H1 (cell line): ENCODE measurements at regions not wholly inside any gene's neighbourhood (a gene's known extent, or its start where the extent isn't known, plus 50 kb on each side); places are given as distances from the start of the nearest gene placed in this dataset.

Experiments used
- CTCF ChIA-PET: fragments of 300-600 bp; sonication (Branson Sonifier 250); formaldehyde crosslinking; loops from one replicate; lab custom pipeline; 2021; ENCODE audit not compliant: partially characterized antibody; lab: Charles Lee
- POLR2A ChIA-PET: fragments of 300-600 bp; sonication (Branson Sonifier 250); formaldehyde crosslinking; loops from one replicate; lab custom pipeline; 2021; ENCODE audit warnings: inconsistent platforms; ENCODE audit not compliant: partially characterized antibody; lab: Charles Lee
- DNase-seq, 2 experiments: peaks; one replicate each; pipeline versions ENCODE4 v3.0.0 to v3.0.0-alpha.2; 2010 to 2022; ENCODE audit warnings: low spot score in 2 of 2, low read depth in 1 of 2, mixed read lengths in 1 of 2
- FAIRE-seq: peaks from 2 replicates; lab custom pipeline; 2011; peaks lifted over from hg19 to GRCh38; lab: Jason Lieb, UNC
- H2AFZ ChIP-seq: 2 replicates; pipeline ENCODE4 v1.8.1; 2012; ENCODE audit warnings: low read length, inconsistent platforms
- H2AK5ac ChIP-seq: 2 replicates; pipeline ENCODE4 v1.6.1; 2013; ENCODE audit warnings: low read depth, low read length
- H2BK120ac ChIP-seq: replicated peaks from 2 replicates; pipeline ENCODE3; 2013; ENCODE audit warnings: low read depth, low read length, inconsistent platforms
- H2BK12ac ChIP-seq: 2 replicates; pipeline ENCODE4 v1.6.1; 2013; ENCODE audit warnings: low read depth, low read length
- H2BK15ac ChIP-seq: 2 replicates; pipeline ENCODE4 v1.6.1; 2013; ENCODE audit warnings: low read length
- H2BK20ac ChIP-seq: 2 replicates; pipeline ENCODE4 v1.6.1; 2013; ENCODE audit warnings: low read length
- H2BK5ac ChIP-seq: 2 replicates; pipeline ENCODE4 v1.6.1; 2013; ENCODE audit warnings: low read depth, low read length
- H3K14ac ChIP-seq: 2 replicates; pipeline ENCODE4 v1.6.1; 2013; ENCODE audit warnings: inconsistent platforms; ENCODE audit not compliant: insufficient read length
- H3K18ac ChIP-seq: 2 replicates; pipeline ENCODE4 v1.6.1; 2013; ENCODE audit warnings: low read length; ENCODE audit errors: extremely low read depth
- H3K23ac ChIP-seq: 2 replicates; pipeline ENCODE4 v1.6.1; 2013; ENCODE audit warnings: inconsistent platforms; ENCODE audit not compliant: insufficient read length
- H3K23me2 ChIP-seq: 2 replicates; pipeline ENCODE4 v1.6.1; 2013; ENCODE audit warnings: low read depth, low read length
- H3K27ac ChIP-seq: 2 replicates; pipeline ENCODE4 v1.6.1; 2011; ENCODE audit warnings: low read depth, low read length, inconsistent platforms
- H3K27me3 ChIP-seq, 4 experiments: replicated peaks in 1 of 4; 1 replicate in 1 of 4; 2 replicates in 3 of 4; pipeline versions ENCODE4 v1.6.1 to v1.8.1; 2011 to 2013; ENCODE audit warnings: low read length in 3 of 4, mild to moderate bottlenecking in 3 of 4, inconsistent platforms in 2 of 4, mixed read lengths in 2 of 4, moderate library complexity in 1 of 4; ENCODE audit not compliant: control insufficient read depth in 3 of 4, insufficient read depth in 3 of 4; ENCODE audit errors: extremely low read depth in 1 of 4
- H3K36me3 ChIP-seq, 4 experiments: 2 replicates each; pipeline versions ENCODE4 v1.6.1 to v1.8.1; 2011 to 2013; ENCODE audit warnings: mild to moderate bottlenecking in 4 of 4, low read length in 3 of 4, moderate library complexity in 2 of 4, control low read depth in 1 of 4, inconsistent platforms in 1 of 4; ENCODE audit not compliant: insufficient read depth in 4 of 4, control insufficient read depth in 2 of 4
- H3K4ac ChIP-seq: replicated peaks from 2 replicates; pipeline ENCODE3; 2013; ENCODE audit warnings: low read length, low read depth, mixed read lengths, inconsistent platforms; ENCODE audit not compliant: insufficient read length
- H3K4me1 ChIP-seq, 4 experiments: replicated peaks in 1 of 4; 1 replicate in 1 of 4; 2 replicates in 3 of 4; pipeline versions ENCODE4 v1.6.1 to v1.8.1; 2011 to 2013; ENCODE audit warnings: low read length in 3 of 4, inconsistent platforms in 2 of 4, mixed read lengths in 1 of 4; ENCODE audit not compliant: insufficient read depth in 4 of 4, control insufficient read depth in 3 of 4
- H3K4me2 ChIP-seq, 2 experiments: 2 replicates each; pipeline versions ENCODE4 v1.6.1 to v1.8.1; 2011 to 2013; ENCODE audit warnings: low read depth in 2 of 2, low read length in 2 of 2, control low read depth in 1 of 2, inconsistent platforms in 1 of 2, mild to moderate bottlenecking in 1 of 2; ENCODE audit not compliant: insufficient read depth in 1 of 2
- H3K4me3 ChIP-seq, 4 experiments: fragments of 200-600, 300-600 bp in 1 of 4; sonication (generic), shearing (Covaris generic), sonication (Bioruptor Twin) in 1 of 4; 2 replicates each; pipeline versions ENCODE4 v1.5.1 to v1.8.1; 2011 to 2016; ENCODE audit warnings: low read length in 4 of 4, low read depth in 3 of 4, control low read depth in 2 of 4, inconsistent platforms in 2 of 4, mild to moderate bottlenecking in 2 of 4, mixed read lengths in 1 of 4, moderate library complexity in 1 of 4; ENCODE audit not compliant: insufficient read depth in 2 of 4; ENCODE audit errors: extremely low read depth in 1 of 4
- H3K56ac ChIP-seq: replicated peaks from 2 replicates; pipeline ENCODE3; 2013; ENCODE audit warnings: low read depth, mild to moderate bottlenecking, mixed read lengths, low read length, inconsistent platforms; ENCODE audit not compliant: insufficient read length
- H3K79me1 ChIP-seq: 2 replicates; pipeline ENCODE4 v1.6.1; 2013; ENCODE audit warnings: low read depth, low read length, control low read depth
- H3K79me2 ChIP-seq, 2 experiments: 2 replicates each; pipeline versions ENCODE4 v1.6.1 to v1.8.1; 2012 to 2013; ENCODE audit warnings: low read length in 2 of 2, mild to moderate bottlenecking in 2 of 2, inconsistent platforms in 1 of 2; ENCODE audit not compliant: insufficient read depth in 2 of 2, control insufficient read depth in 1 of 2
- H3K9ac ChIP-seq, 4 experiments: replicated peaks in 1 of 4; 1 replicate in 1 of 4; 2 replicates in 3 of 4; pipeline versions ENCODE4 v1.6.1 to v1.8.1; 2011 to 2013; ENCODE audit warnings: low read depth in 3 of 4, low read length in 3 of 4, control low read depth in 2 of 4, mild to moderate bottlenecking in 2 of 4, moderate library complexity in 2 of 4, inconsistent platforms in 1 of 4; ENCODE audit errors: extremely low read depth in 1 of 4
- H3K9me3 ChIP-seq, 2 experiments: 2 replicates each; pipeline versions ENCODE4 v1.6.1 to v1.8.1; 2012 to 2013; ENCODE audit warnings: mild to moderate bottlenecking in 2 of 2, moderate library complexity in 2 of 2, control low read depth in 1 of 2, inconsistent platforms in 1 of 2, low read depth in 1 of 2, low read length in 1 of 2, mixed read lengths in 1 of 2; ENCODE audit not compliant: insufficient read depth in 2 of 2
- H4K20me1 ChIP-seq, 2 experiments: replicated peaks in 1 of 2; 2 replicates each; pipeline versions ENCODE3 to v1.8.1; 2011 to 2013; ENCODE audit warnings: inconsistent platforms in 2 of 2, low read length in 2 of 2, mild to moderate bottlenecking in 1 of 2; ENCODE audit not compliant: insufficient read depth in 2 of 2, control insufficient read depth in 1 of 2
- H4K5ac ChIP-seq: 2 replicates; pipeline ENCODE4 v1.6.1; 2013; ENCODE audit warnings: low read length, low read depth, mixed read lengths, inconsistent platforms; ENCODE audit not compliant: insufficient read length
- H4K8ac ChIP-seq: 2 replicates; pipeline ENCODE4 v1.8.0; 2013; ENCODE audit warnings: mild to moderate bottlenecking, moderate library complexity, low read length, inconsistent platforms; ENCODE audit not compliant: insufficient read depth; ENCODE audit errors: extremely low read depth
- H4K91ac ChIP-seq: replicated peaks from 2 replicates; pipeline ENCODE3; 2013; ENCODE audit warnings: low read length, mixed read lengths, inconsistent platforms; ENCODE audit not compliant: insufficient read length
- CREB1 ChIP-seq: IDR thresholded peaks from 2 replicates; pipeline ENCODE4 v1.6.1; 2012; ENCODE audit warnings: inconsistent platforms
- EZH2 ChIP-seq: fragments of 200-600 bp; sonication (generic); IDR thresholded peaks from 2 replicates; pipeline ENCODE4 v1.7.1; 2012; ENCODE audit warnings: low read depth, mild to moderate bottlenecking, moderate library complexity, low read length, inconsistent platforms; ENCODE audit not compliant: severe bottlenecking
- GABPA ChIP-seq: IDR thresholded peaks from 2 replicates; pipeline ENCODE4 v1.6.1; 2011; ENCODE audit warnings: mild to moderate bottlenecking, low read length, moderate library complexity, borderline replicate concordance; ENCODE audit not compliant: insufficient read depth
- HDAC6 ChIP-seq: IDR thresholded peaks from one replicate; pipeline ENCODE4 v1.7.1; 2012; ENCODE audit warnings: low read depth, mild to moderate bottlenecking, inconsistent platforms, low read length, moderate library complexity
- KDM1A ChIP-seq: fragments of 200-600, 300-600 bp; sonication (generic); IDR thresholded peaks from 2 replicates; pipeline ENCODE4 v1.7.1; 2016; ENCODE audit warnings: mild to moderate bottlenecking, low read length, borderline replicate concordance
- KDM5A ChIP-seq: fragments of 200-600 bp; IDR thresholded peaks from 2 replicates; pipeline ENCODE4 v1.7.1; 2012; ENCODE audit warnings: mild to moderate bottlenecking, low read length, inconsistent platforms, mixed read lengths
- NANOG ChIP-seq: IDR thresholded peaks from 2 replicates; pipeline ENCODE4 v1.6.1; 2011; ENCODE audit warnings: low read length, low read depth, mild to moderate bottlenecking, inconsistent platforms; ENCODE audit not compliant: insufficient read depth, poor library complexity, severe bottlenecking
- RBBP5 ChIP-seq: IDR thresholded peaks from 2 replicates; pipeline ENCODE4 v1.7.1; 2012; ENCODE audit warnings: low read depth, mild to moderate bottlenecking, inconsistent platforms, low read length, moderate library complexity, borderline replicate concordance
- SIX5 ChIP-seq: IDR thresholded peaks from 2 replicates; pipeline ENCODE4 v1.6.1; 2011; ENCODE audit warnings: mild to moderate bottlenecking, low read depth, low read length
- SUZ12 ChIP-seq: fragments of 200-600 bp; sonication (generic); IDR thresholded peaks from 2 replicates; pipeline ENCODE4 v1.6.1; 2012; ENCODE audit warnings: mild to moderate bottlenecking, inconsistent platforms, low read length, moderate library complexity, mixed read lengths
- TCF12 ChIP-seq: IDR thresholded peaks from 2 replicates; pipeline ENCODE4 v1.6.1; 2011; ENCODE audit warnings: low read depth, mild to moderate bottlenecking, low read length
- WGBS, 2 experiments: shearing (Covaris generic) in 1 of 2; methylation state at CpG; one replicate each; pipeline versions ENCODE4 v1.1.6 to v1.1.7; 2013 to 2015; ENCODE audit warnings: low lambda C conversion rate in 2 of 2, mixed read lengths in 2 of 2, inconsistent platforms in 1 of 2, low coverage in 1 of 2, missing lambda C conversion rate in 1 of 2; ENCODE audit not compliant: insufficient replicate concordance in 2 of 2, insufficient coverage in 1 of 2, insufficient read length in 1 of 2; ENCODE audit errors: extremely low coverage in 1 of 2, missing lambda C conversion rate in 1 of 2; 5-methylcytosine and 5-hydroxymethylcytosine counted together

DNA sequence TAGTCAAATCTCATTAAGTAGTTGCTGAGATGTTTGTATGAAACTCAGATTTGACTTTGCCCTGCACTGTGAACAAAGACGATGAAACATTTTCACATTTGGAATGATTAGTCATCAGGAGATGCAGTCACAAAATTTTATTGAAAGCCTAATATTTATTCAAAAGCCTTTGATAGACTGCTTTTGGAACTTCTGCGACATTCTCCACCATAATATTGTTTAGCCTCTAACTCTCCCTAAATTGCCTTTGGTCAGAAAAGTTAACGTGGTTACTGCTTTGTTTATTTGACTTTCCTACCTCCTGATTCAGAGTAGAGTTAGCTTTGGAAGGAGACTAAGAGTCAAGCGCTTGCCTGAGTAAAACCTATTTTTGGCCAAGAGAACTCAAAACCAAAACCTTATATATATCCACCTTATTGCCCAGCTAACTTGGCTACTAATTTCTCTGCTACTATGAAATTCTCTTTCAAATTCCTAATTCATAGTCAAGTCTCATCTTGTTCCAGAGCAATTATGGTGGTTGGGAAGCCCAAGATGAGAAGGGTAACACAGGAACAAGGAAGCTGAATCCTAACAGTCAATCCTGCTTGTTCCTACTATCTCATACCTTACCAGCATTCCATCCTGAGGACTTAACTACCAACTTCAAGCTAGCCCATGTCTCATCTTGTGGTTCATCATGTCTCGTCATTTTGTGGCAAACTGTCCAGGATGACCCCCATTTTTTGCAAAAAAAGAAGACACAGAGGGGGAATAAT is 429.6 kb downstream of the USP25 start:
- no peak overlapping the region for H3K18ac ChIP-seq
- TF ChIP-seq SUZ12 (no peak), TCF12 (no peak), SIX5 (no peak), EZH2 (no peak), KDM1A (no peak), RBBP5 (no peak), CREB1 (no peak), HDAC6 (no peak), NANOG (no peak), GABPA (no peak), KDM5A (no peak)
- peaks cover 0 to 2% (median 0%) of the 10 kb centered on the region in 4 experiments; a peak in 2 of 7 replicates for H3K4me1 ChIP-seq
- no peak overlapping the region for H2BK120ac ChIP-seq
- H2BK15ac ChIP-seq: no peak overlapping the region
- no peak overlapping the region for H3K9ac ChIP-seq
- CTCF ChIA-PET: no interaction called here
- no peak overlapping the region for H2BK12ac ChIP-seq
- H3K79me2 ChIP-seq: no peaks in the 10 kb centered on the region
- H3K27me3 ChIP-seq: no peaks in the 10 kb centered on the region
- H3K9me3 ChIP-seq: no peaks in the 10 kb centered on the region
- H2BK20ac ChIP-seq: no peak overlapping the region
- H2BK5ac ChIP-seq: no peak overlapping the region
- H4K5ac ChIP-seq: no peak overlapping the region
- no peak overlapping the region for H3K14ac ChIP-seq
- H3K23me2 ChIP-seq: no peaks in the 10 kb centered on the region
- H3K36me3 ChIP-seq: no peaks in the 10 kb centered on the region
- no peak overlapping the region for H4K8ac ChIP-seq
- H4K20me1 ChIP-seq: no peaks in the 10 kb centered on the region
- DNase-seq (no peak), FAIRE-seq (no peak)
- 94% methylated on average over 5 of the region's 5 CpGs; no CpG with 5 or more reads in 1 of the 2 experiments for WGBS, 2 experiments
- H2AFZ ChIP-seq: no peak overlapping the region
- H3K23ac ChIP-seq: no peak overlapping the region
- no peaks in the 10 kb centered on the region for H3K79me1 ChIP-seq
- H4K91ac ChIP-seq: no peak overlapping the region
- no peak overlapping the region for H3K56ac ChIP-seq
- no peak overlapping the region for H2AK5ac ChIP-seq
- H3K4me3 ChIP-seq: no peak overlapping the region
- no peak overlapping the region for H3K4me2 ChIP-seq
- POLR2A ChIA-PET: no interaction called here
- H3K4ac ChIP-seq: no peak overlapping the region
- H3K27ac ChIP-seq: no peak overlapping the region
